ENCODE measurements at regions not wholly inside any gene's neighbourhood (a gene's known extent, or its start where the extent isn't known, plus 50 kb on each side); places are given as distances from the start of the nearest gene placed in this dataset.

DNA sequence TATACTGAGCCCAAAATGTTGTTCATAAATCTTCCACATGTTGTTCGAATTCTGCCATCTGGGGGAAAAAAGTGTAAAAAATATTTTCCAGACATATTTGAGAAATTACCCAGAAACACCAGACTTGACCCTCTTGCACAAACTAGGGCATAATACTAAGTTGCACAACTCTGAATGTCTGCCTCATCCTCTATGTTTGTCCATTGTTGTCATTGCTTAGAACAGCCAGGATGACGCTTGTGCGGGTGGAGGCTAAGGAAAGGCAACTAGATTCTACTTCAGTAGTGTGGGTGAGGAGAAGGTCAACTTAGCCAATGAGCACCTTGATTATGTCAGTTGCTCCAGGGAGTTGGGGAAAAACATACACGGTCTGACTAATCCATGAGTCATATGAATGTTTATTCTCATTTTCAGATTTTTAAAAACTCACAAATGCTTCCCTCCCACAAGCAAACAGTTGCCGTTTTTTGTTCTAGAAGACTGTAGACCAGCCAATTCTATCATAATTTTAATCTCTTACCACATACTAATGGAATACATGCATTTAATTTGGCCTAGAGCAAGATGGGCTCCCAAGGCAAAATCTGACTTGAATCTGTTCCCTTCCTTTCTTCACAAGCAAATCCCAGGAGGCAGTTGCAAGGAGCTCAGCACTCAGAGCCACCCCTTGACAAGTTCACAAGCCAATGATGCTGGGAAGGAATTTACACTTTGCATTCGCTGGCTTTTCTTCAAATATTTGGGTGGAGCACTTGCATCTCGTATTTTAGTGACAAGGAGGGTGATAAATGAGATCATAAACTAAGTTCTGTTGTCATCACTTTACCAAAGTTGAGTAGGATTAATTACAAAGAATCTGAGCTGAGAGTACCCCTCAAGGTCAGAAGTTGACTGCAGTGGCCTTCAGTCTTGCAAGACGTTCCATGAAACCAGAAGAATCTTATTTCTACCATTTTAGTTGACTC lies 163.2 kb upstream of the TWIST2 start:
- Histone ChIP-seq H3K27ac (ENCODE audit: low read depth in 1 of 2, low read length in 1 of 2) (no peak overlapping the region), H3K36me3 (ENCODE audit: control insufficient read depth in 2 of 2, insufficient read depth in 2 of 2, low read length in 1 of 2) (no peaks in the 10 kb centered on the region), H3K9me3 (ENCODE audit: control insufficient read depth in 2 of 2, insufficient read depth in 1 of 2, low read length in 1 of 2) (no peaks in the 10 kb centered on the region), H3K4me3 (ENCODE audit: low read length in 2 of 2) (no peak overlapping the region), H3K27me3 (ENCODE audit: control insufficient read depth in 2 of 2, insufficient read depth in 1 of 2, low read length in 1 of 2) (no peaks in the 10 kb centered on the region), H3K4me1 (ENCODE audit: control insufficient read depth in 2 of 2, insufficient read depth in 2 of 2, low read length in 2 of 2) (no peaks in the 10 kb centered on the region)
- 91% methylated on average over 8 of the region's 8 CpGs for WGBS
- no peak for DNase-seq (ENCODE audit: low read depth in 6 of 9, low spot score in 9 of 9)

DNA sequence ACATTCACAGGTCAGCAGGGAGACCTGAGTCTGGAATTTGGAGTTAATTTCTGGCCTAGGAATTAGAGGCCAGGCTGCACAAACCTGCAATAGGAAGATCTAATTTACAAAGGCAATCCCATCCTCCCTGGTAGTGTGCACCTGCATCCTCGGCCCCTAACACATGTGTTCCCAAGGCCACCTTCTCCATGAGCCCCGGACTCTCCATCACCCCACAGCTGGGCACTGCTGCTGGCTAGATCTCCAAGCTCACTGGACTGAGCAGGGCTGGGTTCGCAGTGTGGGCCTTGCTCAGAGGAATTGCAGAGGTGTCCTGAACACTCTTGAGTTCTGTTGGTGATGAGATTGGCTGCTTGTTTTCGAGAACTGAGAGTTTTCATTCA lies 162.6 kb upstream of the TWIST2 start:
- Histone ChIP-seq H3K36me3 (ENCODE audit: control insufficient read depth in 2 of 2, insufficient read depth in 2 of 2, low read length in 1 of 2) (no peaks in the 10 kb centered on the region), H3K27ac (ENCODE audit: low read depth in 1 of 2, low read length in 1 of 2) (no peak overlapping the region), H3K27me3 (ENCODE audit: control insufficient read depth in 2 of 2, insufficient read depth in 1 of 2, low read length in 1 of 2) (no peaks in the 10 kb centered on the region), H3K4me1 (ENCODE audit: control insufficient read depth in 2 of 2, insufficient read depth in 2 of 2, low read length in 2 of 2) (no peaks in the 10 kb centered on the region), H3K4me3 (ENCODE audit: low read length in 2 of 2) (no peak overlapping the region), H3K9me3 (ENCODE audit: control insufficient read depth in 2 of 2, insufficient read depth in 1 of 2, low read length in 1 of 2) (no peaks in the 10 kb centered on the region)
- 94% methylated on average over 4 of the region's 4 CpGs for WGBS
- no peak for DNase-seq (ENCODE audit: low read depth in 6 of 9, low spot score in 9 of 9)

DNA sequence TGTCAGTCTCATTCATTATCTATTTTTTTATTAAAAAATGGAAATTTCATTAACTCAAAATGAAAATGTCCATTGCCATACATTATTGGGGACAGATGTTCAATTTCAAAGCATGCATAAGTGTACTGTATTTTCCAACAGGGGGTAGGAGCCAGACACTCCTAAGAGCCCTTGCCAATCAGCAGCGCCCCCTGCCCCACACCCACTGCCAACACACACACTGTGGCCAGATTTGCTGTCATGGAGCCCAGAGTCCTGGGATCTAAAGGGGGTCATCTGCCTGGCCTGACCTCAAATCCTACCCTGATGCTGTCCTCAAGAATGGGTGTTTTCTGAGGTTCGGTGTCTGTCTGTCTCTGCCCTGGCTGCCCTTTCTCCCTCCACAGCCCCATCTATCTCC lies 162.2 kb upstream of the TWIST2 start:
- Histone ChIP-seq H3K27ac (ENCODE audit: low read depth in 1 of 2, low read length in 1 of 2) (no peak overlapping the region), H3K9me3 (ENCODE audit: control insufficient read depth in 2 of 2, insufficient read depth in 1 of 2, low read length in 1 of 2) (no peaks in the 10 kb centered on the region), H3K27me3 (ENCODE audit: control insufficient read depth in 2 of 2, insufficient read depth in 1 of 2, low read length in 1 of 2) (no peaks in the 10 kb centered on the region), H3K4me3 (ENCODE audit: low read length in 2 of 2) (no peak overlapping the region), H3K4me1 (ENCODE audit: control insufficient read depth in 2 of 2, insufficient read depth in 2 of 2, low read length in 2 of 2) (no peaks in the 10 kb centered on the region), H3K36me3 (ENCODE audit: control insufficient read depth in 2 of 2, insufficient read depth in 2 of 2, low read length in 1 of 2) (no peaks in the 10 kb centered on the region)
- 84% methylated on average over 2 of the region's 2 CpGs for WGBS
- DNase-seq (ENCODE audit: low read depth in 6 of 9, low spot score in 9 of 9): no peak

DNA sequence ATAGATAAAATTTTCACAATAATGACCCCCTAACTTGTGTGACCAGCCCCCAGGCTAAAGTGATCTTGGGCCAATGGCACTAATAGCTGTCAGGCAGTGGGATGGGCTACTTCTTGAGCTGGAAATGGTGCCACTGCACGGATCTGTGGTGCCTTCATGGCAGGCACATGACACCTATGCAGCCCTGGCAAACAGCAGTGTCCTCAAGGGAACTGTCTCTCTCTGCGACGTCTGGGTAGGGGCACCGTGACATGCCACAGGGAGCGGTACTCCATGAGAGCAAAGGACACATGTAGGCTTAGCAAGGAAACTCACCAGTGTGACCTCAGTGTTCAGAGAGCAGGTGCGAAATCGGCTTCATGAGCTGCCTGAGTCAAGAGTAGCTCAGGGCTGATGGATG lies 161.7 kb upstream of the TWIST2 start:
- Histone ChIP-seq H3K9me3 (ENCODE audit: control insufficient read depth in 2 of 2, insufficient read depth in 1 of 2, low read length in 1 of 2) (no peaks in the 10 kb centered on the region), H3K27ac (ENCODE audit: low read depth in 1 of 2, low read length in 1 of 2) (no peak overlapping the region)
- WGBS: 91% methylated on average over 7 of the region's 7 CpGs

DNA sequence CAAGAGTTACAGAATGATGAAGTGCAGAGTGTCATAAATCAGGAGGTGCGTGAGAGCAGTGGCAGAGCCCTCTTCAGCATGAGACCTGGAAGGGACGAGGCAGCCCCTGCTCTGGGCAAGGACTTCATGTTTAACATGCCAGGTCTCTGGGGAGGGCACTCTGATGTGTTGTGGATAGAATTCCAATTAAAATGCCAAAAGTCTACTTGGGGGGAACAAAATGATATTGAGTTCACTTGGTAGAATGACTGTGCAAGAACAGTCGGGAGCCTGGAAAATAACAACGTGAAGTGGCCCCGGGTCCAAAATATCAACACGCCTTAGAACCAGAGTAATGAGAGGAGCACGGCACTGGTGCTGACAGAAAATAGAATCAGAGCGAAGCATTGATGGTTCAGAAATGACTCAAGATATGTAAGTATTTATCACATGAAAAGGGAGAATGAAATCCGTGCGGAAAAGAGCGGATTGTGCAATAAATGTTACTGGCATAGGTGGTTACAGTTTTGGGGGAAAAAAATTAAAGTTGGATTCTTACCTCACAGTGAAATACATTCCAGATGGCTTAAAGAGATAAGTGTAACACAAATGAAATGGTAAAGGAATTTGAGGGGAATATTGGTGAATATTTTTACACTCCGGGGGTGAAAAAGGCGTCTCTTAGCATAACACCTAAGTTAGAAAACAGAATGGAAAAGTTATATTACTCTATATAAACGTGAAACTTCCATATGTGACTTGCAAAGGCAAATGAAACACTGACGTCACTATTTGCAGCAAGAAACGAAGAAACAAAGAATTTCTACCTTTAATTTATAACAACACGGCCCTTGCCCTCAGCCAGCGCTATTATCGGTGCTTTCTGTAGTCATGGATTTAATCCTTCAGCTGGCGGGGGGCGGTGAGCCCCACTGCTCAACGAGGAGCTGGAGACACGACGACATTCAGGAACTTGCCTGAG lies 159.4 kb upstream of the TWIST2 start:
- Histone ChIP-seq H3K27me3 (ENCODE audit: control insufficient read depth in 2 of 2, insufficient read depth in 1 of 2, low read length in 1 of 2) (no peaks in the 10 kb centered on the region), H3K27ac (ENCODE audit: low read depth in 1 of 2, low read length in 1 of 2) (no peak overlapping the region), H3K4me3 (ENCODE audit: low read length in 2 of 2) (no peak overlapping the region), H3K36me3 (ENCODE audit: control insufficient read depth in 2 of 2, insufficient read depth in 2 of 2, low read length in 1 of 2) (no peaks in the 10 kb centered on the region), H3K9me3 (ENCODE audit: control insufficient read depth in 2 of 2, insufficient read depth in 1 of 2, low read length in 1 of 2) (no peaks in the 10 kb centered on the region), H3K4me1 (ENCODE audit: control insufficient read depth in 2 of 2, insufficient read depth in 2 of 2, low read length in 2 of 2) (no peaks in the 10 kb centered on the region)
- no peak for DNase-seq (ENCODE audit: low read depth in 6 of 9, low spot score in 9 of 9)
- WGBS: 92% methylated on average over 24 of the region's 24 CpGs

More for the DNA sequence above, 161.7 kb upstream of the TWIST2 start:
- DNase-seq (ENCODE audit: low read depth in 6 of 9, low spot score in 9 of 9): no peak
- no peaks in the 10 kb centered on the region for H3K4me1 ChIP-seq (ENCODE audit: control insufficient read depth in 2 of 2, insufficient read depth in 2 of 2, low read length in 2 of 2)
- H3K36me3 ChIP-seq (ENCODE audit: control insufficient read depth in 2 of 2, insufficient read depth in 2 of 2, low read length in 1 of 2): no peaks in the 10 kb centered on the region
- no peaks in the 10 kb centered on the region for H3K27me3 ChIP-seq (ENCODE audit: control insufficient read depth in 2 of 2, insufficient read depth in 1 of 2, low read length in 1 of 2)
- H3K4me3 ChIP-seq (ENCODE audit: low read length in 2 of 2): no peak overlapping the region

DNA sequence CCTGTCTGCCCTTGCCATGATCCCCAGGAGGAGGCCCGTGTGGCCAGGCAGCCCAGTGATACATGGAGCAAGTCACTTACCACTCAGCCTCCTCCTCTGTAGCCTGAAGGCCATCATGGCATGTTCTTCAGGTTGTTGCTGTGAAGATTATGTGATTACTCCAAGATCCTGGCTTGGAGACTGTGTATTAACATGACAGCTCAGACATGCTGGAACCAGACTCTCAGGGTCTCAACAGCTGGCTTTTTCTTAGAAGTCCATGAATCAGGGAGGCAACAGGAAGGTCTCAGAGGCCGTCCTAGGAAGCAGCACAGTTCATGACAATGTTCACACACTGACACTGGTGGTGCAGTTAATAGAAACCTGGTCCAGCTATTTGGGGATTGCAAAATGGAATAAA lies 158.6 kb upstream of the TWIST2 start:
- no peak for DNase-seq (ENCODE audit: low read depth in 6 of 9, low spot score in 9 of 9)
- H3K9me3 ChIP-seq (ENCODE audit: control insufficient read depth in 2 of 2, insufficient read depth in 1 of 2, low read length in 1 of 2): no peaks in the 10 kb centered on the region
- H3K36me3 ChIP-seq (ENCODE audit: control insufficient read depth in 2 of 2, insufficient read depth in 2 of 2, low read length in 1 of 2): no peaks in the 10 kb centered on the region
- no peak overlapping the region for H3K4me3 ChIP-seq (ENCODE audit: low read length in 2 of 2)
- no peaks in the 10 kb centered on the region for H3K27me3 ChIP-seq (ENCODE audit: control insufficient read depth in 2 of 2, insufficient read depth in 1 of 2, low read length in 1 of 2)
- WGBS: 84% methylated on average over 2 of the region's 2 CpGs
- no peak overlapping the region for H3K27ac ChIP-seq (ENCODE audit: low read depth in 1 of 2, low read length in 1 of 2)
- no peaks in the 10 kb centered on the region for H3K4me1 ChIP-seq (ENCODE audit: control insufficient read depth in 2 of 2, insufficient read depth in 2 of 2, low read length in 2 of 2)

DNA sequence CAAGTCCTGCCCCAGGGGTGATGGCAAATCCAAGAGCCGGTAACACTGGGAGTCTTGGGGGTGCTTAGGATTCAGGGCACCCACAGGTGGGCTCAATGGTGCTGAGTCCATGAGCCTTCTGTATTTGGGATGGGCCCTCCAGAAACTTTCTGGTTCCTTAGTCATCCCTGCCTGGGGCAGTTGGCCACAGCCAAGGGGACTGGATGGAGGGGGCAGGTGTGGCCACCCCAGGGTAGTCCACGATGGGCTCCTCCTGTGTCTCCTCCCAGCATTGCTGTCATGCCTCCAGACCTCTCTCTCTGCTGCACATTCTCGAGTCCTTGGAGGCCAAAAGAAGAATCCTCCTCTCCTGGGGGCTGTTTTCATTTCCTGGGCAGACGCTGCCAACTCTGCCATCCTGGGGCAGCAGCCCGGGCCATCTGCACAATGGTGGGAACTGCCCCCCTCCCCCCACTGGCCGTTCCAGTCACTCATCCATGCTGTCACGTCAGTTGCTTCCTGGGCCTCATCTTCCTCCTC lies 158.0 kb upstream of the TWIST2 start:
- Histone ChIP-seq H3K27me3 (ENCODE audit: control insufficient read depth in 2 of 2, insufficient read depth in 1 of 2, low read length in 1 of 2) (no peaks in the 10 kb centered on the region), H3K4me3 (ENCODE audit: low read length in 2 of 2) (no peak overlapping the region), H3K36me3 (ENCODE audit: control insufficient read depth in 2 of 2, insufficient read depth in 2 of 2, low read length in 1 of 2) (no peaks in the 10 kb centered on the region), H3K27ac (ENCODE audit: low read depth in 1 of 2, low read length in 1 of 2) (no peak overlapping the region), H3K4me1 (ENCODE audit: control insufficient read depth in 2 of 2, insufficient read depth in 2 of 2, low read length in 2 of 2) (no peaks in the 10 kb centered on the region), H3K9me3 (ENCODE audit: control insufficient read depth in 2 of 2, insufficient read depth in 1 of 2, low read length in 1 of 2) (no peaks in the 10 kb centered on the region)
- 83% methylated on average over 7 of the region's 7 CpGs for WGBS
- no peak for DNase-seq (ENCODE audit: low read depth in 6 of 9, low spot score in 9 of 9)

DNA sequence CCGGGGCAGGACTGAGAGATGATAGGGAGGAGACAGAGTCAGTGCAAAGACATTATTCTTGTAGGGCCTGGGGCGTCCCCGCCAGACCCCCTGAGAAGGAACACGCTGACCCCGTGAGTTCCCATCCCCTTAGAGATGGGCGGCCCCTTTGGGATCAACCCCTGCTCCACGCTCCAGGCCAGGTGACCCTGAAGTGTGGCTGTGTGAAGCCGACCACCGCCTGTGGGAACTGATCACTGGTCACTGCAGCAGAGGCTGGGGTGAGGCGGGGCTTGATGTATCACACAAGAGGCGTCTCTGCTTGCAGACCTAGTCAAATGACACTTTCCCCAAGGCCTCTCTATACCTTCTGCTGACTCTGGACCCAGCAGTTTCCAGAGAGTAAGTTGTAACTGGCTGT lies 157.4 kb upstream of the TWIST2 start:
- H3K4me1 ChIP-seq (ENCODE audit: control insufficient read depth in 2 of 2, insufficient read depth in 2 of 2, low read length in 2 of 2): no peaks in the 10 kb centered on the region
- H3K27ac ChIP-seq (ENCODE audit: low read depth in 1 of 2, low read length in 1 of 2): no peak overlapping the region
- H3K9me3 ChIP-seq (ENCODE audit: control insufficient read depth in 2 of 2, insufficient read depth in 1 of 2, low read length in 1 of 2): no peaks in the 10 kb centered on the region
- H3K27me3 ChIP-seq (ENCODE audit: control insufficient read depth in 2 of 2, insufficient read depth in 1 of 2, low read length in 1 of 2): no peaks in the 10 kb centered on the region
- no peaks in the 10 kb centered on the region for H3K36me3 ChIP-seq (ENCODE audit: control insufficient read depth in 2 of 2, insufficient read depth in 2 of 2, low read length in 1 of 2)
- DNase-seq (ENCODE audit: low read depth in 6 of 9, low spot score in 9 of 9): no peak
- WGBS: 93% methylated on average over 11 of the region's 11 CpGs
- H3K4me3 ChIP-seq (ENCODE audit: low read length in 2 of 2): no peak overlapping the region
